ENCODE measurements at regions not wholly inside any gene's neighbourhood (a gene's known extent, or its start where the extent isn't known, plus 50 kb on each side); places are given as distances from the start of the nearest gene placed in this dataset.

- Histone ChIP-seq H3K4me1 (replicated peaks in 1 of 2) (no peaks in the 10 kb centered on the region), H3K27ac (no peak overlapping the region), H3K4me3 (no peak overlapping the region)
- peak in 1 of 8 experiments; percentile 34 for ATAC-seq (replicated peaks in 6 of 8)
- 6 to 93% (median 49%) methylated on average over 2 to 3 of the region's 3 CpGs for WGBS, 10 experiments
- in situ Hi-C loops (cut with MboI; ENCODE audit: low pct_unique_long_range_greater_than_20kb in 2 of 9, low sequenced_read_pairs in 9 of 9, unreplicated experiment in 9 of 9) = no loop called here
Measured at GRCh38 chr1:164951508-164951907, 392.5 kb downstream of the PBX1 start.

GRCh38 chr1:164950541-164950986, 391.6 kb downstream of the PBX1 start:
- no peaks in the 10 kb centered on the region for H3K4me1 ChIP-seq (replicated peaks in 1 of 2)
- WGBS, 10 experiments = 10 to 79% (median 53%) methylated on average over 2 to 5 of the region's 5 CpGs; no CpG with 5 or more reads in 2 of the 10 experiments
- no peak overlapping the region for H3K4me3 ChIP-seq
- in situ Hi-C loops (cut with MboI; ENCODE audit: low pct_unique_long_range_greater_than_20kb in 2 of 9, low sequenced_read_pairs in 9 of 9, unreplicated experiment in 9 of 9) = no loop called here
- no peak overlapping the region for H3K27ac ChIP-seq
- ATAC-seq (replicated peaks in 6 of 8) = peak in 1 of 8 experiments; percentile 54

- in situ Hi-C loops (cut with MboI; ENCODE audit: low pct_unique_long_range_greater_than_20kb in 2 of 9, low sequenced_read_pairs in 9 of 9, unreplicated experiment in 9 of 9) = no loop called here
- ATAC-seq (replicated peaks in 6 of 8) = no peak
- WGBS, 10 experiments = 0 to 100% (median 82%) methylated on average over 1 to 2 of the region's 2 CpGs
- Histone ChIP-seq H3K4me3 (no peak overlapping the region), H3K4me1 (replicated peaks in 1 of 2) (no peaks in the 10 kb centered on the region), H3K27ac (no peak overlapping the region)
Measured at GRCh38 chr1:164949771-164950471, 390.9 kb downstream of the PBX1 start.

GRCh38 chr1:164948101-164948500, 389.1 kb downstream of the PBX1 start:
- ATAC-seq (replicated peaks in 6 of 8) = no peak
- in situ Hi-C loops (cut with MboI; ENCODE audit: low pct_unique_long_range_greater_than_20kb in 2 of 9, low sequenced_read_pairs in 9 of 9, unreplicated experiment in 9 of 9) = no loop called here
- Histone ChIP-seq H3K4me1 (replicated peaks in 1 of 2) (no peaks in the 10 kb centered on the region), H3K27ac (no peak overlapping the region), H3K4me3 (no peak overlapping the region)
- WGBS, 10 experiments = 13 to 89% (median 58%) methylated on average over 1 of the region's 1 CpG

GRCh38 chr1:164937291-164937690, 378.3 kb downstream of the PBX1 start:
- peaks cover 0 to 5% of the 10 kb centered on the region in 2 donors for H3K4me1 ChIP-seq (replicated peaks in 1 of 2)
- WGBS, 10 experiments = 0 to 95% (median 69%) methylated on average over 1 to 2 of the region's 2 CpGs; no CpG with 5 or more reads in 3 of the 10 experiments
- no peak overlapping the region for H3K4me3 ChIP-seq
- H3K27ac ChIP-seq = no peak overlapping the region
- no peak for ATAC-seq (replicated peaks in 6 of 8)
- in situ Hi-C loops (cut with MboI; ENCODE audit: low pct_unique_long_range_greater_than_20kb in 2 of 9, low sequenced_read_pairs in 9 of 9, unreplicated experiment in 9 of 9) = no loop called here

- ATAC-seq (replicated peaks in 6 of 8) = peak in 1 of 8 experiments; percentile 47
- H3K4me3 ChIP-seq = no peak overlapping the region
- H3K27ac ChIP-seq = no peak overlapping the region
- H3K4me1 ChIP-seq (replicated peaks in 1 of 2) = peaks cover 0 to 18% of the 10 kb centered on the region in 2 donors
- 16 to 70% (median 57%) methylated on average over 2 to 4 of the region's 4 CpGs; no CpG with 5 or more reads in 3 of the 10 experiments for WGBS, 10 experiments
- in situ Hi-C loops (cut with MboI; ENCODE audit: low pct_unique_long_range_greater_than_20kb in 2 of 9, low sequenced_read_pairs in 9 of 9, unreplicated experiment in 9 of 9) = no loop called here
Measured at GRCh38 chr1:164932580-164932979, 373.6 kb downstream of the PBX1 start.

- no peak overlapping the region for H3K4me3 ChIP-seq
- peaks cover 6 to 24% of the 10 kb centered on the region in 2 donors for H3K4me1 ChIP-seq (replicated peaks in 1 of 2)
- H3K27ac ChIP-seq = no peak overlapping the region
- no peak for ATAC-seq (replicated peaks in 6 of 8)
- WGBS, 10 experiments = 0 to 100% (median 88%) methylated on average over 1 of the region's 1 CpG; no CpG with 5 or more reads in 6 of the 10 experiments
- in situ Hi-C loops (cut with MboI; ENCODE audit: low pct_unique_long_range_greater_than_20kb in 2 of 9, low sequenced_read_pairs in 9 of 9, unreplicated experiment in 9 of 9) = no loop called here
Measured at GRCh38 chr1:164930833-164931232, 371.8 kb downstream of the PBX1 start.

GRCh38 chr1:164930241-164930640, 371.3 kb downstream of the PBX1 start:
- Histone ChIP-seq H3K27ac (no peak overlapping the region), H3K4me3 (no peak overlapping the region), H3K4me1 (replicated peaks in 1 of 2) (peaks cover 6 to 26% of the 10 kb centered on the region in 2 donors)
- in situ Hi-C loops (cut with MboI; ENCODE audit: low pct_unique_long_range_greater_than_20kb in 2 of 9, low sequenced_read_pairs in 9 of 9, unreplicated experiment in 9 of 9) = no loop called here
- ATAC-seq (replicated peaks in 6 of 8) = no peak
- 33 to 100% (median 72%) methylated on average over 1 to 2 of the region's 2 CpGs; no CpG with 5 or more reads in 4 of the 10 experiments for WGBS, 10 experiments

GRCh38 chr1:164928232-164928812, 369.3 kb downstream of the PBX1 start:
- 14 to 94% (median 80%) methylated on average over 1 to 6 of the region's 6 CpGs; no CpG with 5 or more reads in 4 of the 10 experiments for WGBS, 10 experiments
- H3K4me1 ChIP-seq (replicated peaks in 1 of 2) = peaks cover 6 to 26% of the 10 kb centered on the region in 2 donors
- no peak overlapping the region for H3K27ac ChIP-seq
- peak in 1 of 8 experiments; percentile 80 for ATAC-seq (replicated peaks in 6 of 8)
- no peak overlapping the region for H3K4me3 ChIP-seq
- in situ Hi-C loops (cut with MboI; ENCODE audit: low pct_unique_long_range_greater_than_20kb in 2 of 9, low sequenced_read_pairs in 9 of 9, unreplicated experiment in 9 of 9) = no loop called here

GRCh38 chr1:164926107-164926506, 367.1 kb downstream of the PBX1 start:
- no peak overlapping the region for H3K4me3 ChIP-seq
- H3K27ac ChIP-seq = no peak overlapping the region
- peak in 3 of 8 experiments; percentile 26 to 73 (median 62) for ATAC-seq (replicated peaks in 6 of 8)
- peaks cover 6 to 18% of the 10 kb centered on the region in 2 donors for H3K4me1 ChIP-seq (replicated peaks in 1 of 2)
- in situ Hi-C loops (cut with MboI; ENCODE audit: low pct_unique_long_range_greater_than_20kb in 2 of 9, low sequenced_read_pairs in 9 of 9, unreplicated experiment in 9 of 9) = no loop called here
- WGBS, 10 experiments = 0 to 83% (median 29%) methylated on average over 1 to 2 of the region's 2 CpGs; no CpG with 5 or more reads in 3 of the 10 experiments

- ATAC-seq (replicated peaks in 6 of 8) = no peak
- in situ Hi-C loops (cut with MboI; ENCODE audit: low pct_unique_long_range_greater_than_20kb in 2 of 9, low sequenced_read_pairs in 9 of 9, unreplicated experiment in 9 of 9) = no loop called here
- Histone ChIP-seq H3K27ac (no peak overlapping the region), H3K4me1 (replicated peaks in 1 of 2) (peaks cover 6 to 8% of the 10 kb centered on the region in 2 donors), H3K4me3 (no peak overlapping the region)
Measured at GRCh38 chr1:164922585-164922984, 363.6 kb downstream of the PBX1 start.

- in situ Hi-C loops (cut with MboI; ENCODE audit: low pct_unique_long_range_greater_than_20kb in 2 of 9, low sequenced_read_pairs in 9 of 9, unreplicated experiment in 9 of 9) = no loop called here
- Histone ChIP-seq H3K4me3 (no peak overlapping the region), H3K27ac (no peak overlapping the region), H3K4me1 (replicated peaks in 1 of 2) (peaks cover 6 to 8% of the 10 kb centered on the region in 2 donors)
- 40 to 90% (median 69%) methylated on average over 2 to 5 of the region's 5 CpGs; no CpG with 5 or more reads in 2 of the 10 experiments for WGBS, 10 experiments
- ATAC-seq (replicated peaks in 6 of 8) = no peak
Measured at GRCh38 chr1:164921493-164921892, 362.5 kb downstream of the PBX1 start.

- no peak overlapping the region for H3K4me3 ChIP-seq
- WGBS, 10 experiments = 0 to 96% (median 77%) methylated on average over 1 to 2 of the region's 2 CpGs; no CpG with 5 or more reads in 4 of the 10 experiments
- no peaks in the 10 kb centered on the region for H3K4me1 ChIP-seq (replicated peaks in 1 of 2)
- no peak overlapping the region for H3K27ac ChIP-seq
- no peak for ATAC-seq (replicated peaks in 6 of 8)
- in situ Hi-C loops (cut with MboI; ENCODE audit: low pct_unique_long_range_greater_than_20kb in 2 of 9, low sequenced_read_pairs in 9 of 9, unreplicated experiment in 9 of 9) = no loop called here
Measured at GRCh38 chr1:164918140-164918539, 359.2 kb downstream of the PBX1 start.
